RWPE1 (cell line): ENCODE measurements at regions not wholly inside any gene's neighbourhood (a gene's known extent, or its start where the extent isn't known, plus 50 kb on each side); places are given as distances from the start of the nearest gene placed in this dataset.

Experiments used
- CTCF ChIA-PET: fragments of 350-600 bp; sonication (Branson Sonifier 250); formaldehyde crosslinking; extraction: SDS; loops from one replicate; lab custom pipeline; 2021; lab: Yijun Ruan, JAX
- POLR2A ChIA-PET: fragments of 400-600 bp; formaldehyde crosslinking; extraction: SDS; loops from one replicate; lab custom pipeline; 2020; ENCODE audit warnings: antibody characterized with exemption; ENCODE audit not compliant: low non-redundant PET; lab: Yijun Ruan, JAX
- DNase-seq: peaks from one replicate; pipeline ENCODE4 v3.0.0; 2012; ENCODE audit warnings: low spot score
- H3K27ac ChIP-seq: fragments of 450-650 bp; 2 replicates; pipeline ENCODE4 v1.5.1; 2017
- TF ChIP-seq, protein P1 (sequence below): fragments of 450-650 bp; conservative IDR thresholded peaks from 2 replicates; pipeline ENCODE4 v1.5.1; 2017; ENCODE audit warnings: low read depth, mild to moderate bottlenecking

DNA sequence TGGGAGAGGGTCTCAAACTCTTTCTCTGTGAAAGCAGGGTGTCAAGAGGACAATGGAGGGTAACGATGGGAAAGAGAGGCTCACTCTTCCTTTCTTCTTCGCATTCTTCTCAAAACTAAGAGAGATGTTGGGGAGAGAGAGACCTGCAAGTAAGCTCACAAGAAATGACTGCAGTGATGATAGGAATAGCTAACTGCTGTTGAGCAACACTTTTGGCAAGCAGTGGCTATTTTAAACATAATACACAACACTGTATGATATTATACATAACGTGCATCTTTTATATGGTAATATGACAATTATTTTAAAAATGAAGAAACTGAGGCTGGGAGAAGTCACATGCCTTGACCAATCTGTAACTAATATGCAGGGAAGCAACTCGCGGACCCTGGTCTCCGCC, 247.5 kb downstream of the CMPK2 start:
- no peak for DNase-seq
- H3K27ac ChIP-seq: no peak overlapping the region
- TF ChIP-seq, protein P1, sequence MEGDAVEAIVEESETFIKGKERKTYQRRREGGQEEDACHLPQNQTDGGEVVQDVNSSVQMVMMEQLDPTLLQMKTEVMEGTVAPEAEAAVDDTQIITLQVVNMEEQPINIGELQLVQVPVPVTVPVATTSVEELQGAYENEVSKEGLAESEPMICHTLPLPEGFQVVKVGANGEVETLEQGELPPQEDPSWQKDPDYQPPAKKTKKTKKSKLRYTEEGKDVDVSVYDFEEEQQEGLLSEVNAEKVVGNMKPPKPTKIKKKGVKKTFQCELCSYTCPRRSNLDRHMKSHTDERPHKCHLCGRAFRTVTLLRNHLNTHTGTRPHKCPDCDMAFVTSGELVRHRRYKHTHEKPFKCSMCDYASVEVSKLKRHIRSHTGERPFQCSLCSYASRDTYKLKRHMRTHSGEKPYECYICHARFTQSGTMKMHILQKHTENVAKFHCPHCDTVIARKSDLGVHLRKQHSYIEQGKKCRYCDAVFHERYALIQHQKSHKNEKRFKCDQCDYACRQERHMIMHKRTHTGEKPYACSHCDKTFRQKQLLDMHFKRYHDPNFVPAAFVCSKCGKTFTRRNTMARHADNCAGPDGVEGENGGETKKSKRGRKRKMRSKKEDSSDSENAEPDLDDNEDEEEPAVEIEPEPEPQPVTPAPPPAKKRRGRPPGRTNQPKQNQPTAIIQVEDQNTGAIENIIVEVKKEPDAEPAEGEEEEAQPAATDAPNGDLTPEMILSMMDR: no peak
- CTCF ChIA-PET: interaction anchor here (0.6 kb wide), 2 partner anchors 64 to 83 kb away, joined by 3 to 5 read pairs; no protein-coding TSS in a partner anchor
- POLR2A ChIA-PET: no interaction called here

DNA sequence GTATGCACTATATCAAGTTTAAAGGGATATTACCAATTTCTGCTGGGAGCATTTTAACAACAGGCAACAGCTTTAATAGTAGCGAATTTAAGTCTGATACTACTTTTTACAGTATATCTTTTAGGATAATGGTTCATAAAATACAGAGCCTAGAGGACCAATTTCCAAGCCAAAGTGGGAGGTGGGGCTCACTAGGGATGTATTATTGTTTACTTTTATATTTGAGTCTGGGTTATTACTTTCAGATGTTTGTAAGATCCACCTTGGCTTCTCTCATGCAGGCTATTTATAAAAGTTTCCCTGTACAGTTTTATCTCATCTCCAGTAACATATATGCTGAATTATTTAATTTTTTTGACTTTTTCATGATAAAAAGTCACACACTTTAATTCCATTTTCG, 242.0 kb downstream of the CMPK2 start:
- H3K27ac ChIP-seq: no peak overlapping the region
- ChIA-PET CTCF (no interaction called here), POLR2A (no interaction called here)
- DNase-seq: no peak
- TF ChIP-seq, protein P1: no peak

- ChIA-PET CTCF (no interaction called here), POLR2A (no interaction called here)
- TF ChIP-seq, protein P1: no peak
- no peak overlapping the region for H3K27ac ChIP-seq
- no peak for DNase-seq
These were observed 239.2 kb downstream of the CMPK2 start for GRCh38 chr2:6626401-6627012.

DNA sequence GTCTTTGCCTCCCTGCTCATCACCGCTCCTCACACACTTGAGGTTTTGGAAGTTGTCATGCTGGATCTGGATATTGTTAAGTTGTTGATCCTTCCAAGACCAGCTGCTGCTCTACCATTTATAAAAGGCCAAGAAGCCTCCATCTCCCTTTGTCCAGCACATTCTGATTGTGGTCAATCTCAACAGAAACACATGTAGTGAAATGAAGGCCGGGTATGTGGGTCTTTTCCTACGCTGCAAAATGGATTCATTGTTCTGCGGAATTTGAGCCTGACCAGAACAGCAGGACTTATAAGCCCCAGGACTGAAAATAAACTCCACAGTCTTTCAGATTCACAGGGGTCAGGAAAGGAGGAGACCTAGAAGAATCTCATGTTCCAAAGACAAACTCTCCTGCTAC, 238.4 kb downstream of the CMPK2 start:
- H3K27ac ChIP-seq: no peak overlapping the region
- DNase-seq: no peak
- CTCF ChIA-PET: no interaction called here
- POLR2A ChIA-PET: no interaction called here
- TF ChIP-seq, protein P1: no peak

- CTCF ChIA-PET: interaction anchor here (0.6 kb wide), 2 partner anchors 18 to 473 kb away, joined by 3 read pairs; no protein-coding TSS in a partner anchor
- POLR2A ChIA-PET: no interaction called here
- no peak overlapping the region for H3K27ac ChIP-seq
- TF ChIP-seq, protein P1: no peak
- no peak for DNase-seq
These were observed 235.5 kb downstream of the CMPK2 start for GRCh38 chr2:6630209-6630608.

- ChIA-PET POLR2A (no interaction called here), CTCF (no interaction called here)
- TF ChIP-seq, protein P1: no peak
- H3K27ac ChIP-seq: no peak overlapping the region
- no peak for DNase-seq
These were observed 230.4 kb downstream of the CMPK2 start for GRCh38 chr2:6635296-6635695.
